ENCODE measurements at regions not wholly inside any gene's neighbourhood (a gene's known extent, or its start where the extent isn't known, plus 50 kb on each side); places are given as distances from the start of the nearest gene placed in this dataset.

GRCh38 chr10:111650088-111650487 is 533.5 kb downstream of the GPAM start:
- Histone ChIP-seq H3K23me2 (ENCODE audit: insufficient read length, low read depth, low read length, poor library complexity, severe bottlenecking) (no peaks in the 10 kb centered on the region), H3K14ac (ENCODE audit: insufficient read depth, low read length) (no peak overlapping the region), H2BK15ac (ENCODE audit: low read depth, low read length) (no peak overlapping the region), H3K56ac (ENCODE audit: insufficient read length, low read depth, low read length) (no peak overlapping the region), H4K20me1 (ENCODE audit: control insufficient read depth, insufficient read depth, insufficient read length) (no peaks in the 10 kb centered on the region), H3K4ac (ENCODE audit: low read depth, low read length) (no peak overlapping the region), H3K4me1 (ENCODE audit: insufficient read depth, low read length) (no peaks in the 10 kb centered on the region), H3T11ph (ENCODE audit: low read length) (no peak overlapping the region), H3K23ac (ENCODE audit: insufficient read length, low read depth, low read length) (no peak overlapping the region), H2BK120ac (ENCODE audit: low read depth, low read length, poor library complexity, severe bottlenecking) (no peak overlapping the region), H3K27me3 (ENCODE audit: insufficient read depth, low read length) (no peaks in the 10 kb centered on the region), H4K8ac (replicated peaks; ENCODE audit: insufficient read length, low read depth, low read length) (no peak overlapping the region), H3K79me2 (ENCODE audit: insufficient read depth, low read length) (no peaks in the 10 kb centered on the region), H2BK20ac (ENCODE audit: low read depth, low read length, poor library complexity, severe bottlenecking) (no peak overlapping the region), H2BK12ac (ENCODE audit: insufficient read length, low read depth, low read length) (no peak overlapping the region), H2AFZ (ENCODE audit: low read length) (no peak overlapping the region), H3K18ac (ENCODE audit: insufficient read length, low read depth, low read length) (no peak overlapping the region), H3K4me2 (ENCODE audit: insufficient read depth, insufficient read length, low read length) (no peak overlapping the region), H4K91ac (ENCODE audit: insufficient read length, low read depth, low read length) (no peak overlapping the region), H4K5ac (ENCODE audit: insufficient read length, low read depth, low read length) (no peak overlapping the region), H3K9ac (ENCODE audit: extremely low read depth, insufficient read length, low read length) (no peak overlapping the region), H2BK5ac (ENCODE audit: insufficient read length, low read length) (no peak overlapping the region), H3K9me3 (ENCODE audit: control insufficient read depth, low read depth, low read length) (no peaks in the 10 kb centered on the region), H2AK5ac (ENCODE audit: insufficient read length, low read length) (no peak overlapping the region), H3K27ac (ENCODE audit: insufficient read length, low read depth, low read length) (no peak overlapping the region), H3K79me1 (ENCODE audit: insufficient read depth, low read depth, low read length, poor library complexity, severe bottlenecking) (no peaks in the 10 kb centered on the region)
- Mint-ChIP-seq H3K9me3 (peaks cover 25 to 27% of the 10 kb centered on the region in 2 experiments), H3K27ac (no peak overlapping the region), H3K27me3 (ENCODE audit: low read depth) (no peaks in the 10 kb centered on the region; the same call in 1 of the 2 replicates), H3K4me3 (no peak overlapping the region), H3K4me1 (no peaks in the 10 kb centered on the region), H3K36me3 (ENCODE audit: insufficient read depth in 1 of 3, low read depth in 3 of 3) (peaks cover 12 to 15% (median 15%) of the 10 kb centered on the region in 3 experiments)
- no CpG with 5 or more reads among the region's 2 CpGs for WGBS (ENCODE audit: extremely low coverage, insufficient read length, low lambda C conversion rate)
- peak; percentile 55 for TF ChIP-seq CTCF (conservative IDR thresholded peaks at IDR 0.05)
- DNase-seq: peak; percentile 46
